GM18873 (cell line): ENCODE measurements at regions not wholly inside any gene's neighbourhood (a gene's known extent, or its start where the extent isn't known, plus 50 kb on each side); places are given as distances from the start of the nearest gene placed in this dataset.

Experiments used
- ATAC-seq: cut with Tn5 transposase; IDR thresholded peaks from one replicate; pipeline ENCODE4 v1.9.1; 2021; ENCODE audit warnings: mild to moderate bottlenecking, moderate library complexity, moderate number of reproducible peaks; ENCODE audit not compliant: unreplicated experiment, low FRiP score

GRCh38 chr10:29858702-29859267, 200.6 kb downstream of the JCAD start:
- ATAC-seq = no peak

- no peak for ATAC-seq
Observed at GRCh38 chr10:29857843-29858701, 201.3 kb downstream of the JCAD start.

- ATAC-seq = no peak
Observed at GRCh38 chr10:29856295-29856694, 203.1 kb downstream of the JCAD start.

- no peak for ATAC-seq
Observed at GRCh38 chr10:29853913-29854312, 205.5 kb downstream of the JCAD start.

- ATAC-seq = no peak
Observed at GRCh38 chr10:29851241-29851640, 208.1 kb downstream of the JCAD start.

GRCh38 chr10:29850371-29850770, 209.0 kb downstream of the JCAD start:
- ATAC-seq = no peak

- ATAC-seq = no peak
Observed at GRCh38 chr10:29849886-29850285, 209.5 kb downstream of the JCAD start.

GRCh38 chr10:29849126-29849833, 210.1 kb downstream of the JCAD start:
- no peak for ATAC-seq

GRCh38 chr10:29846881-29847280, 212.1 kb upstream of the SVIL start:
- ATAC-seq = no peak

GRCh38 chr10:29845166-29845565, 210.4 kb upstream of the SVIL start:
- no peak for ATAC-seq

- no peak for ATAC-seq
Observed at GRCh38 chr10:29843143-29843542, 208.4 kb upstream of the SVIL start.

GRCh38 chr10:29841724-29842649, 207.2 kb upstream of the SVIL start:
- no peak for ATAC-seq

- ATAC-seq = no peak
Observed at GRCh38 chr10:29840516-29841276, 205.9 kb upstream of the SVIL start.

GRCh38 chr10:29839826-29840515, 205.2 kb upstream of the SVIL start:
- no peak for ATAC-seq

- no peak for ATAC-seq
Observed at GRCh38 chr10:29838539-29838938, 203.8 kb upstream of the SVIL start.

GRCh38 chr10:29837586-29837985, 202.8 kb upstream of the SVIL start:
- ATAC-seq = no peak

- ATAC-seq = no peak
Observed at GRCh38 chr10:29836396-29836795, 201.6 kb upstream of the SVIL start.

- no peak for ATAC-seq
Observed at GRCh38 chr10:29835055-29835454, 200.3 kb upstream of the SVIL start.
